ENCODE measurements at regions not wholly inside any gene's neighbourhood (a gene's known extent, or its start where the extent isn't known, plus 50 kb on each side); places are given as distances from the start of the nearest gene placed in this dataset.

- no peak for DNase-seq
- Histone ChIP-seq H3K27ac (no peak overlapping the region), H3K9me3 (no peaks in the 10 kb centered on the region), H3K36me3 (no peaks in the 10 kb centered on the region), H3K4me1 (peaks cover 0 to under 1% (median 0%) of the 10 kb centered on the region in 6 donors), H3K4me3 (no peak overlapping the region), H3K27me3 (replicated peaks in 1 of 7) (no peaks in the 10 kb centered on the region)
- 88 to 98% (median 94%) methylated on average over 5 of the region's 5 CpGs for WGBS, 5 donors
- intact Hi-C loops (cut with DNase I; ENCODE audit: low total_unique reads): no loop called here
- TF ChIP-seq POLR2AphosphoS5 (IDR thresholded peaks at IDR 0.05): no peak
- TF ChIP-seq POLR2A (IDR thresholded peaks at IDR 0.05): no peak
- TF ChIP-seq CTCF (IDR thresholded peaks at IDR 0.05 in 8 of 11, conservative IDR thresholded peaks at IDR 0.05 in 3 of 11): no peak
These were observed 156.0 kb upstream of the ARHGAP5 start for GRCh38 chr14:31920989-31921650.

- Histone ChIP-seq H3K9me3 (no peaks in the 10 kb centered on the region), H3K4me1 (peaks cover 0 to 7% (median under 1%) of the 10 kb centered on the region in 6 donors), H3K27me3 (replicated peaks in 1 of 7) (no peaks in the 10 kb centered on the region), H3K4me3 (no peak overlapping the region), H3K36me3 (no peaks in the 10 kb centered on the region), H3K27ac (no peak overlapping the region)
- TF ChIP-seq POLR2AphosphoS5 (IDR thresholded peaks at IDR 0.05) (no peak), CTCF (IDR thresholded peaks at IDR 0.05 in 8 of 11, conservative IDR thresholded peaks at IDR 0.05 in 3 of 11) (no peak), POLR2A (IDR thresholded peaks at IDR 0.05) (no peak)
- intact Hi-C loops (cut with DNase I; ENCODE audit: low total_unique reads): no loop called here
- WGBS, 5 donors: 79 to 95% (median 88%) methylated on average over 5 of the region's 5 CpGs
- DNase-seq: no peak
These were observed 155.4 kb upstream of the ARHGAP5 start for GRCh38 chr14:31921721-31922120.

GRCh38 chr14:31926123-31926522 is 151.0 kb upstream of the ARHGAP5 start:
- TF ChIP-seq POLR2AphosphoS5 (IDR thresholded peaks at IDR 0.05) (no peak), CTCF (IDR thresholded peaks at IDR 0.05 in 8 of 11, conservative IDR thresholded peaks at IDR 0.05 in 3 of 11) (peak in 9 of 11 experiments; percentile 18 to 59 (median 51))
- intact Hi-C loops (cut with DNase I; ENCODE audit: low total_unique reads): loop anchor here (5.0 kb wide), 1 partner anchor 326 kb away; no protein-coding TSS in a partner anchor
- DNase-seq: no peak
- Histone ChIP-seq H3K4me1 (peaks cover 0 to 21% (median 6%) of the 10 kb centered on the region in 6 donors), H3K4me3 (no peak overlapping the region), H3K36me3 (no peaks in the 10 kb centered on the region), H3K9me3 (no peaks in the 10 kb centered on the region), H3K27ac (peak overlapping the region in 6 of 8 donors; percentile 55 to 73 (median 70)), H3K27me3 (replicated peaks in 1 of 7) (no peaks in the 10 kb centered on the region)
- 23 to 50% (median 40%) methylated on average over 1 of the region's 1 CpG for WGBS, 5 donors

- WGBS, 5 donors: 53 to 81% (median 67%) methylated on average over 6 of the region's 6 CpGs
- TF ChIP-seq POLR2AphosphoS5 (IDR thresholded peaks at IDR 0.05) (no peak), POLR2A (IDR thresholded peaks at IDR 0.05) (no peak), CTCF (IDR thresholded peaks at IDR 0.05 in 8 of 11, conservative IDR thresholded peaks at IDR 0.05 in 3 of 11) (no peak)
- Histone ChIP-seq H3K27me3 (replicated peaks in 1 of 7) (no peaks in the 10 kb centered on the region), H3K27ac (peak overlapping the region in 7 of 8 donors; percentile 55 to 73 (median 67)), H3K4me1 (peaks cover 0 to 21% (median 6%) of the 10 kb centered on the region in 6 donors), H3K4me3 (no peak overlapping the region), H3K9me3 (no peaks in the 10 kb centered on the region), H3K36me3 (no peaks in the 10 kb centered on the region)
- DNase-seq: no peak
- intact Hi-C loops (cut with DNase I; ENCODE audit: low total_unique reads): loop anchor here (5.0 kb wide), 1 partner anchor 326 kb away; no protein-coding TSS in a partner anchor
These were observed 150.3 kb upstream of the ARHGAP5 start for GRCh38 chr14:31926652-31927347.
